Retinal pigment epithelial cell (primary cell): ENCODE measurements at regions not wholly inside any gene's neighbourhood (a gene's known extent, or its start where the extent isn't known, plus 50 kb on each side); places are given as distances from the start of the nearest gene placed in this dataset.

ENCODE experiments used
- DNase-seq: peaks from one replicate; pipeline ENCODE4 v3.0.0-alpha.2; 2010; ENCODE audit warnings: low read depth
- H3K4me3 ChIP-seq: 2 replicates; pipeline ENCODE4 v1.5.1; 2011; ENCODE audit warnings: mild to moderate bottlenecking, low read length, control low read depth, moderate library complexity
- CTCF ChIP-seq: conservative IDR thresholded peaks from 2 replicates; pipeline ENCODE4 v1.5.1; 2011; ENCODE audit warnings: low read depth, low read length, control low read depth, inconsistent platforms

- H3K4me3 ChIP-seq = no peak overlapping the region
- TF ChIP-seq CTCF = no peak
- DNase-seq = no peak
These were observed 381.0 kb downstream of the SOX2 start for GRCh38 chr3:182092662-182093262.

- no peak for DNase-seq
- no peak overlapping the region for H3K4me3 ChIP-seq
- TF ChIP-seq CTCF = no peak
These were observed 382.6 kb downstream of the SOX2 start for GRCh38 chr3:182094321-182094720.

GRCh38 chr3:182104881-182105280 is 393.2 kb downstream of the SOX2 start:
- H3K4me3 ChIP-seq = no peak overlapping the region
- DNase-seq = no peak
- no peak for TF ChIP-seq CTCF

GRCh38 chr3:182105875-182106274 is 394.1 kb downstream of the SOX2 start:
- no peak for DNase-seq
- no peak for TF ChIP-seq CTCF

GRCh38 chr3:182108371-182108770 is 396.6 kb downstream of the SOX2 start:
- DNase-seq = no peak
- H3K4me3 ChIP-seq = no peak overlapping the region
- no peak for TF ChIP-seq CTCF

More at GRCh38 chr3:182105875-182106274, 394.1 kb downstream of the SOX2 start:
- H3K4me3 ChIP-seq = no peak overlapping the region

GRCh38 chr3:182111967-182112366 is 400.2 kb downstream of the SOX2 start:
- DNase-seq = no peak
- TF ChIP-seq CTCF = no peak
- H3K4me3 ChIP-seq = no peak overlapping the region

- no peak overlapping the region for H3K4me3 ChIP-seq
- no peak for TF ChIP-seq CTCF
- DNase-seq = no peak
These were observed 403.7 kb downstream of the SOX2 start for GRCh38 chr3:182115328-182116015.
